ENCODE measurements at regions not wholly inside any gene's neighbourhood (a gene's known extent, or its start where the extent isn't known, plus 50 kb on each side); places are given as distances from the start of the nearest gene placed in this dataset.

DNA sequence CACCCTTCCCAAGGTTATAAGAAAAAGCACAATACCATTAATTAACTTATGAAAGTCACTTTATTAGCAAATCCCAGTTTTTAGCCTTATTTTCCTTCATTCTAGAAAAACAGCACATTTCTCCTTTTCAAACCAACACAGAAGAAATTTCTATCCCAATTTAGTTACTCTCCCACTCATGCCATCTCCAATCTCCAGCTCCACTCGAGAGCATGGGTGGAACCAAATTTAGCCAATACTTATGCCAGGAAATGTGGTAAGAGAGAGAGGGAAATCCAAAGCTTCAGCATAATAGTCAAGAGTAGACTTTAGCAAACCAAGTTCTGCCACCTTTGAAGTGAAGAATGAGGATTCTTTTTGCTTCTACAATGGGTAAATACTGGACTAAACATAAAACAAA is 288.8 kb downstream of the KIF2B start:
- TF ChIP-seq POLR2A (IDR thresholded peaks at IDR 0.05), result no peak
- TF ChIP-seq, protein P1, sequence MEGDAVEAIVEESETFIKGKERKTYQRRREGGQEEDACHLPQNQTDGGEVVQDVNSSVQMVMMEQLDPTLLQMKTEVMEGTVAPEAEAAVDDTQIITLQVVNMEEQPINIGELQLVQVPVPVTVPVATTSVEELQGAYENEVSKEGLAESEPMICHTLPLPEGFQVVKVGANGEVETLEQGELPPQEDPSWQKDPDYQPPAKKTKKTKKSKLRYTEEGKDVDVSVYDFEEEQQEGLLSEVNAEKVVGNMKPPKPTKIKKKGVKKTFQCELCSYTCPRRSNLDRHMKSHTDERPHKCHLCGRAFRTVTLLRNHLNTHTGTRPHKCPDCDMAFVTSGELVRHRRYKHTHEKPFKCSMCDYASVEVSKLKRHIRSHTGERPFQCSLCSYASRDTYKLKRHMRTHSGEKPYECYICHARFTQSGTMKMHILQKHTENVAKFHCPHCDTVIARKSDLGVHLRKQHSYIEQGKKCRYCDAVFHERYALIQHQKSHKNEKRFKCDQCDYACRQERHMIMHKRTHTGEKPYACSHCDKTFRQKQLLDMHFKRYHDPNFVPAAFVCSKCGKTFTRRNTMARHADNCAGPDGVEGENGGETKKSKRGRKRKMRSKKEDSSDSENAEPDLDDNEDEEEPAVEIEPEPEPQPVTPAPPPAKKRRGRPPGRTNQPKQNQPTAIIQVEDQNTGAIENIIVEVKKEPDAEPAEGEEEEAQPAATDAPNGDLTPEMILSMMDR (IDR thresholded peaks at IDR 0.05), result no peak

Data from prostate gland (tissue), 2 donors.